ENCODE measurements at regions not wholly inside any gene's neighbourhood (a gene's known extent, or its start where the extent isn't known, plus 50 kb on each side); places are given as distances from the start of the nearest gene placed in this dataset.
A peak's percentile ranks its signal among the peaks of the same experiment; 100 is the strongest.
"Not testable (repeated sequence)": the region's sequence is repeated elsewhere in the genome, so short reads cannot be mapped to it uniquely, and the experiment has no call there.

- not testable (repeated sequence) for DNase-seq
These were observed 51.1 kb upstream of the RASSF6 start for GRCh38 chr4:73671348-73671747.

GRCh38 chr4:73673286-73673685 lies 53.0 kb upstream of the RASSF6 start:
- DNase-seq = no peak

GRCh38 chr4:73674451-73674919 lies 54.2 kb upstream of the RASSF6 start:
- no peak for DNase-seq

GRCh38 chr4:73675623-73676022 lies 55.4 kb upstream of the RASSF6 start:
- DNase-seq = no peak

- DNase-seq = no peak
These were observed 55.9 kb upstream of the RASSF6 start for GRCh38 chr4:73676136-73676535.

GRCh38 chr4:73676861-73677323 lies 56.7 kb upstream of the RASSF6 start:
- DNase-seq = no peak

GRCh38 chr4:73679836-73680235 lies 59.6 kb upstream of the RASSF6 start:
- DNase-seq = no peak

GRCh38 chr4:73681776-73682175 lies 58.6 kb upstream of the CXCL8 start:
- DNase-seq = no peak

- DNase-seq = no peak
These were observed 57.9 kb upstream of the CXCL8 start for GRCh38 chr4:73682508-73682907.

GRCh38 chr4:73683033-73683432 lies 57.3 kb upstream of the CXCL8 start:
- peak; percentile 29 for DNase-seq

- no peak for DNase-seq
These were observed 56.9 kb upstream of the CXCL8 start for GRCh38 chr4:73683456-73683855.

GRCh38 chr4:73684097-73684496 lies 56.3 kb upstream of the CXCL8 start:
- DNase-seq = no peak

- DNase-seq = no peak
These were observed 55.3 kb upstream of the CXCL8 start for GRCh38 chr4:73685052-73685451.

GRCh38 chr4:73687421-73687820 lies 52.9 kb upstream of the CXCL8 start:
- no peak for DNase-seq

- no peak for DNase-seq
These were observed 50.2 kb upstream of the CXCL8 start for GRCh38 chr4:73690051-73690738.

Data from NCI-H774 (cell line).